Endodermal cell (in vitro differentiated cells): ENCODE measurements at regions not wholly inside any gene's neighbourhood (a gene's known extent, or its start where the extent isn't known, plus 50 kb on each side); places are given as distances from the start of the nearest gene placed in this dataset.

Source experiments
- DNase-seq: peaks from one replicate; pipeline ENCODE4 v3.0.0-alpha.2; 2017
- H3K27ac ChIP-seq: 2 replicates; pipeline ENCODE4 v1.5.1; 2013; ENCODE audit warnings: mild to moderate bottlenecking, low read depth, low read length, moderate library complexity
- H3K27me3 ChIP-seq: 2 replicates; pipeline ENCODE4 v1.6.1; 2013; ENCODE audit warnings: mild to moderate bottlenecking, low read length, moderate library complexity; ENCODE audit not compliant: insufficient read depth, control insufficient read depth, poor library complexity, severe bottlenecking
- H3K36me3 ChIP-seq: 2 replicates; pipeline ENCODE4 v1.7.0; 2013; ENCODE audit warnings: mild to moderate bottlenecking, low read length, moderate library complexity; ENCODE audit not compliant: control insufficient read depth, insufficient read depth
- H3K4me1 ChIP-seq: one replicate; pipeline ENCODE4 v1.7.0; 2013; ENCODE audit warnings: low read length; ENCODE audit not compliant: control insufficient read depth, insufficient read depth
- H3K4me3 ChIP-seq: 2 replicates; pipeline ENCODE4 v1.5.1; 2013; ENCODE audit warnings: mild to moderate bottlenecking, low read length, moderate library complexity
- H3K9ac ChIP-seq: 2 replicates; pipeline ENCODE4 v1.6.1; 2013; ENCODE audit warnings: mild to moderate bottlenecking, low read length, moderate library complexity; ENCODE audit not compliant: poor library complexity, severe bottlenecking; ENCODE audit errors: extremely low read depth
- H3K9me3 ChIP-seq: 2 replicates; pipeline ENCODE4 v1.6.1; 2013; ENCODE audit warnings: mild to moderate bottlenecking, low read length, moderate library complexity; ENCODE audit not compliant: control insufficient read depth
- H3K27ac Mint-ChIP-seq: 2 replicates; pipeline ENCODE4 v1.8.0; 2020; ENCODE audit warnings: mixed read lengths
- H3K27me3 Mint-ChIP-seq: 2 replicates; pipeline ENCODE4 v1.8.0; 2021; ENCODE audit warnings: mild to moderate bottlenecking, mixed read lengths; ENCODE audit not compliant: insufficient read depth
- H3K36me3 Mint-ChIP-seq: 2 replicates; pipeline ENCODE4 v1.8.0; 2020; ENCODE audit warnings: low read depth, mixed read lengths
- H3K4me1 Mint-ChIP-seq: 2 replicates; pipeline ENCODE4 v1.8.0; 2020; ENCODE audit warnings: mixed read lengths
- H3K4me3 Mint-ChIP-seq: 2 replicates; pipeline ENCODE4 v1.8.0; 2020; ENCODE audit warnings: mild to moderate bottlenecking, moderate library complexity, mixed read lengths
- H3K9me3 Mint-ChIP-seq: 2 replicates; pipeline ENCODE4 v1.8.0; 2020; ENCODE audit warnings: mild to moderate bottlenecking, mixed read lengths
- WGBS, 2 experiments: methylation state at CpG; one replicate each; pipeline versions ENCODE4 v1.1.5 to v1.1.7; 2013; ENCODE audit warnings: missing lambda C conversion rate in 2 of 2, mixed read lengths in 1 of 2; ENCODE audit not compliant: insufficient coverage in 1 of 2, insufficient read length in 1 of 2; 5-methylcytosine and 5-hydroxymethylcytosine counted together
- TF ChIP-seq, protein P1 (sequence below): fragments of 200-600 bp; sonication (generic); conservative IDR thresholded peaks from 2 replicates; pipeline ENCODE4 v1.5.0; 2021; ENCODE audit warnings: antibody characterized with exemption, mild to moderate bottlenecking

DNA sequence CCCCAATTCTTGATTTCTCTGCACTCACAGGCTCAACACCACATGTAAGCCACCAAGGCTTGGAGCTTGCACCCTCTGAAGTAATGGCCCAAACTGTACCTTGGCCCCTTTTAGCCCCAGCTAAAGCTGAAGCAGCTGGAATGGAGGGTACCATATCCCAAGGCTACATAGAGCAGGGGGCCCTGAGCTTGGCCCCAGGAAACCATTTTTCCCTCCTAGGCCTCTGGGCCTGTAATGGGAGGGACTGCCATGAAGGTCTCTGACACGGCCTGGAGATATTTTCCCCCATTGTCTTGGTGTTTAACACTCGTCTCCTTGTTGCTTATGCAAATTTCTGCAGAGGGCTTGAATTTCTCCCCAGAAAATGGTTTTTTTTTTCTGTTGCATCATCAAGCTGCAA lies 69.7 kb downstream of the SKA1 start:
- Histone ChIP-seq H3K4me3 (no peak overlapping the region), H3K4me1 (no peaks in the 10 kb centered on the region), H3K27me3 (no peaks in the 10 kb centered on the region), H3K36me3 (no peaks in the 10 kb centered on the region), H3K27ac (no peak overlapping the region), H3K9me3 (peaks cover 26% of the 10 kb centered on the region), H3K9ac (no peak overlapping the region)
- no peak overlapping the region for H3K27ac Mint-ChIP-seq
- no peaks in the 10 kb centered on the region for H3K27me3 Mint-ChIP-seq
- H3K4me3 Mint-ChIP-seq = no peak overlapping the region
- DNase-seq = no peak
- 79 to 82% methylated on average over 2 of the region's 2 CpGs for WGBS, 2 experiments
- peaks cover 32% of the 10 kb centered on the region for H3K9me3 Mint-ChIP-seq
- peaks cover 7% of the 10 kb centered on the region for H3K4me1 Mint-ChIP-seq
- TF ChIP-seq, protein P1, sequence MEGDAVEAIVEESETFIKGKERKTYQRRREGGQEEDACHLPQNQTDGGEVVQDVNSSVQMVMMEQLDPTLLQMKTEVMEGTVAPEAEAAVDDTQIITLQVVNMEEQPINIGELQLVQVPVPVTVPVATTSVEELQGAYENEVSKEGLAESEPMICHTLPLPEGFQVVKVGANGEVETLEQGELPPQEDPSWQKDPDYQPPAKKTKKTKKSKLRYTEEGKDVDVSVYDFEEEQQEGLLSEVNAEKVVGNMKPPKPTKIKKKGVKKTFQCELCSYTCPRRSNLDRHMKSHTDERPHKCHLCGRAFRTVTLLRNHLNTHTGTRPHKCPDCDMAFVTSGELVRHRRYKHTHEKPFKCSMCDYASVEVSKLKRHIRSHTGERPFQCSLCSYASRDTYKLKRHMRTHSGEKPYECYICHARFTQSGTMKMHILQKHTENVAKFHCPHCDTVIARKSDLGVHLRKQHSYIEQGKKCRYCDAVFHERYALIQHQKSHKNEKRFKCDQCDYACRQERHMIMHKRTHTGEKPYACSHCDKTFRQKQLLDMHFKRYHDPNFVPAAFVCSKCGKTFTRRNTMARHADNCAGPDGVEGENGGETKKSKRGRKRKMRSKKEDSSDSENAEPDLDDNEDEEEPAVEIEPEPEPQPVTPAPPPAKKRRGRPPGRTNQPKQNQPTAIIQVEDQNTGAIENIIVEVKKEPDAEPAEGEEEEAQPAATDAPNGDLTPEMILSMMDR = no peak
- H3K36me3 Mint-ChIP-seq = peaks cover 3% of the 10 kb centered on the region

DNA sequence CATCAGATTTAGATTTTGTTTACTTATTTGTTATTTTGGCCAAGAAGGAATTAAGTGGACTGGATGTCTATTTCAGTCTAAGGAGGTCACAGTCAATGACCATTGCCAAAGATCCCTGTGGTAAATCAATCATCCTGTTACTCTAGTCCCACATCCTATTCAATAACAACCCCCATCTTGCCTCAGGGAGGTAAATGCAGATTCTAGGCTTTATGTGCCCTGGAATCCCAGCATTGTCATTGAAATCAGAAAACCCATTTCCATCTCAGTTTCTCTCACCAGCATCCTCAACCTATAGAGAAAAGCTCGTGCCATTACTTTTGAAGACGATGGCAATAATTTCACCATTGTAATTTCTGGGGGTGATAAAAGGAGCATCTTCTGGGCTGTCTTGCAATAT lies 71.8 kb downstream of the SKA1 start:
- H3K27ac Mint-ChIP-seq = no peak overlapping the region
- TF ChIP-seq, protein P1 = no peak
- H3K27me3 ChIP-seq = no peaks in the 10 kb centered on the region
- 85% methylated on average over 2 of the region's 2 CpGs; no CpG with 5 or more reads in 1 of the 2 experiments for WGBS, 2 experiments
- no peak overlapping the region for H3K9ac ChIP-seq
- DNase-seq = no peak
- H3K36me3 ChIP-seq = no peaks in the 10 kb centered on the region
- peaks cover 26% of the 10 kb centered on the region for H3K9me3 ChIP-seq
- H3K4me3 Mint-ChIP-seq = no peak overlapping the region
- peaks cover 3% of the 10 kb centered on the region for H3K36me3 Mint-ChIP-seq
- no peaks in the 10 kb centered on the region for H3K27me3 Mint-ChIP-seq
- H3K9me3 Mint-ChIP-seq = peaks cover 32% of the 10 kb centered on the region
- H3K4me1 ChIP-seq = no peaks in the 10 kb centered on the region
- no peaks in the 10 kb centered on the region for H3K4me1 Mint-ChIP-seq
- no peak overlapping the region for H3K4me3 ChIP-seq
- H3K27ac ChIP-seq = no peak overlapping the region

DNA sequence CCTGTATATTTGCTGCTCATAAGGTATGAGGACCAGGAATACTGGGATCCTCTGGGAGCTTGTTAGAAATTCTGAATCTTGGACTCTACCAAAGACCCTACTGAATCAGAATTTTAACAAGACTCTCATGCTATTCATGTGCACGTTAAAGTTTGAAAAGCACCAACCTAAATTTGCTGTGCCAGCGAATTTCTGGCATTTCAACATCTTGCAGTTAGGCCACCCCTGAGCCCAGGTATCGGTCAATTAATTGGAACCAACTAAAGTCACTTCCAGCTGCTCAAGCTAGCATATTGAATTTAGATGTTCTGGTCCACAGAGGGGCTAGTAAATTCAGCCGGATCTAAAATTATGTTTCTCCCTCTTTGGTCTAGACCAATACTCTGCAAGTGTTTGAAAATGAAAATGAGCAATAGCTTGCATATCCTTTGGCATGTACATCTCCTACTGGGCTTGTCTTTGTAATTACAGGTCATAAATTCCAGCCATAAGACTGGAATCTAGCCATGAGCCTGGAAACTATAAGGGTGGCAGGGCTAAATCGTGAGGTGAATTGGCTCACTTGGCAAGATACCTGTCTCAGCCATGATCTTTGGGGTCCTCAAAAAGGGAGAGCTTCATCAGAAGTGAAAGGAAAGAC lies 72.4 kb downstream of the SKA1 start:
- no peaks in the 10 kb centered on the region for H3K27me3 ChIP-seq
- H3K9me3 Mint-ChIP-seq = peaks cover 32% of the 10 kb centered on the region
- no peaks in the 10 kb centered on the region for H3K4me1 ChIP-seq
- 88 to 90% methylated on average over 5 of the region's 5 CpGs for WGBS, 2 experiments
- H3K4me3 Mint-ChIP-seq = no peak overlapping the region
- no peaks in the 10 kb centered on the region for H3K4me1 Mint-ChIP-seq
- H3K36me3 Mint-ChIP-seq = peaks cover 3% of the 10 kb centered on the region
- TF ChIP-seq, protein P1 = no peak
- no peak for DNase-seq
- no peak overlapping the region for H3K27ac Mint-ChIP-seq
- H3K27me3 Mint-ChIP-seq = no peaks in the 10 kb centered on the region
- H3K27ac ChIP-seq = no peak overlapping the region
- no peak overlapping the region for H3K9ac ChIP-seq
- no peaks in the 10 kb centered on the region for H3K36me3 ChIP-seq
- H3K4me3 ChIP-seq = no peak overlapping the region
- H3K9me3 ChIP-seq = peaks cover 26% of the 10 kb centered on the region
